Medulla oblongata (tissue), 1 donor: ENCODE measurements at regions not wholly inside any gene's neighbourhood (a gene's known extent, or its start where the extent isn't known, plus 50 kb on each side); places are given as distances from the start of the nearest gene placed in this dataset.
"Not testable (repeated sequence)": the region's sequence is repeated elsewhere in the genome, so short reads cannot be mapped to it uniquely, and the experiment has no call there.

ENCODE experiments used
- DNase-seq: peaks from one replicate; pipeline ENCODE4 v3.0.0-alpha.2; 2015; ENCODE audit errors: extremely low spot score

GRCh38 chr9:102385620-102386019 is 609.5 kb upstream of the CYLC2 start:
- DNase-seq: not testable (repeated sequence)

GRCh38 chr9:102362470-102363132 is 624.2 kb upstream of the GRIN3A start:
- DNase-seq: no peak

- no peak for DNase-seq
Measured at GRCh38 chr9:102360846-102361245, 622.4 kb upstream of the GRIN3A start.

- DNase-seq: no peak
Measured at GRCh38 chr9:102355982-102356381, 617.5 kb upstream of the GRIN3A start.

- no peak for DNase-seq
Measured at GRCh38 chr9:102354041-102354440, 615.6 kb upstream of the GRIN3A start.

GRCh38 chr9:102337471-102337870 is 599.0 kb upstream of the GRIN3A start:
- DNase-seq: not testable (repeated sequence)

- no peak for DNase-seq
Measured at GRCh38 chr9:102309379-102309778, 570.9 kb upstream of the GRIN3A start.

GRCh38 chr9:102295188-102295587 is 556.7 kb upstream of the GRIN3A start:
- no peak for DNase-seq

GRCh38 chr9:102273952-102274351 is 535.5 kb upstream of the GRIN3A start:
- no peak for DNase-seq

- no peak for DNase-seq
Measured at GRCh38 chr9:102253099-102253498, 514.7 kb upstream of the GRIN3A start.

- no peak for DNase-seq
Measured at GRCh38 chr9:102244916-102245315, 506.5 kb upstream of the GRIN3A start.

GRCh38 chr9:102237520-102237919 is 499.1 kb upstream of the GRIN3A start:
- DNase-seq: no peak

- DNase-seq: no peak
Measured at GRCh38 chr9:102237094-102237493, 498.6 kb upstream of the GRIN3A start.

GRCh38 chr9:102227416-102227815 is 489.0 kb upstream of the GRIN3A start:
- DNase-seq: not testable (repeated sequence)

- no peak for DNase-seq
Measured at GRCh38 chr9:102225841-102226441, 487.5 kb upstream of the GRIN3A start.

GRCh38 chr9:102223320-102224136 is 485.1 kb upstream of the GRIN3A start:
- not testable (repeated sequence) for DNase-seq

GRCh38 chr9:102209176-102209575 is 470.7 kb upstream of the GRIN3A start:
- no peak for DNase-seq

GRCh38 chr9:102206432-102206831 is 468.0 kb upstream of the GRIN3A start:
- DNase-seq: no peak

- DNase-seq: no peak
Measured at GRCh38 chr9:102205251-102205650, 466.8 kb upstream of the GRIN3A start.

GRCh38 chr9:102202126-102202525 is 463.7 kb upstream of the GRIN3A start:
- DNase-seq: no peak

GRCh38 chr9:102185962-102186361 is 447.5 kb upstream of the GRIN3A start:
- no peak for DNase-seq

GRCh38 chr9:102185371-102185770 is 446.9 kb upstream of the GRIN3A start:
- no peak for DNase-seq

- DNase-seq: no peak
Measured at GRCh38 chr9:102178811-102179210, 440.4 kb upstream of the GRIN3A start.
